ENCODE measurements at regions not wholly inside any gene's neighbourhood (a gene's known extent, or its start where the extent isn't known, plus 50 kb on each side); places are given as distances from the start of the nearest gene placed in this dataset.

GRCh38 chr3:87615506-87615905 is 339.1 kb upstream of the POU1F1 start:
- WGBS, 2 donors (ENCODE audit: low coverage in 1 of 2), result 53 to 71% methylated on average over 2 to 4 of the region's 4 CpGs
- Histone ChIP-seq H3K27ac (no peak overlapping the region), H3K4me1 (no peaks in the 10 kb centered on the region), H3K27me3 (no peaks in the 10 kb centered on the region), H3K4me3 (no peak overlapping the region), H3K36me3 (no peaks in the 10 kb centered on the region), H3K9me3 (peaks cover 0 to 22% (median 0%) of the 10 kb centered on the region in 3 donors)
- no peak for ATAC-seq
- TF ChIP-seq POLR2A (IDR thresholded peaks at IDR 0.05), result no peak
- TF ChIP-seq CTCF (IDR thresholded peaks at IDR 0.05), result no peak
- no peak for TF ChIP-seq POLR2AphosphoS5 (IDR thresholded peaks at IDR 0.05)
- TF ChIP-seq EP300 (IDR thresholded peaks at IDR 0.05), result no peak

GRCh38 chr3:87614998-87615397 is 338.6 kb upstream of the POU1F1 start:
- ATAC-seq, result no peak
- no peaks in the 10 kb centered on the region for H3K4me1 ChIP-seq
- TF ChIP-seq CTCF (IDR thresholded peaks at IDR 0.05) (no peak), POLR2AphosphoS5 (IDR thresholded peaks at IDR 0.05) (no peak), EP300 (IDR thresholded peaks at IDR 0.05) (no peak), POLR2A (IDR thresholded peaks at IDR 0.05) (no peak)
- H3K4me3 ChIP-seq, result no peak overlapping the region
- WGBS, 2 donors (ENCODE audit: low coverage in 1 of 2), result 91 to 100% methylated on average over 3 to 4 of the region's 4 CpGs
- peaks cover 0 to 22% (median 0%) of the 10 kb centered on the region in 3 donors for H3K9me3 ChIP-seq
- no peak overlapping the region for H3K27ac ChIP-seq
- no peaks in the 10 kb centered on the region for H3K27me3 ChIP-seq
- H3K36me3 ChIP-seq, result no peaks in the 10 kb centered on the region

DNA sequence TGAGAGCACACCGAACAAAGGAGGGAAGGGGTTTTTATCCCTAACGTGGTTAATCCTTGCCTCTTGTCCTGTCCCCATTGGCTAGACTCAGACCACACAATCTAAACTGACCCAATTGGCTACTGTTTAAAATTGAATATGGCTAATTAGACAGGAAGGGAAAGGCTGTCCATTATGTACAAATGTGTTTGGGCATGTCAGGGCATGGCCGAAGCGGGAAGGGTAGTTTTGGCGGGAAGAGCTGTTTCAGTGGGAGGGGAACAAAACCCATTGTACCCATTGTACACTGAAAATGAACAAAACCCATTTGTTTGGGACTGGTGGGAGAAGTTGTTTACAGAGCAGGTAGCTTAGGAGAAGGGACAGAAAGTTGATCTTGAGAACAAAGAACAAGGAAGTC is 330.9 kb upstream of the POU1F1 start:
- Histone ChIP-seq H3K36me3 (no peaks in the 10 kb centered on the region), H3K9me3 (peaks cover 0 to 34% (median 0%) of the 10 kb centered on the region in 3 donors), H3K27me3 (no peaks in the 10 kb centered on the region), H3K27ac (no peak overlapping the region), H3K4me1 (no peaks in the 10 kb centered on the region), H3K4me3 (no peak overlapping the region)
- 88 to 90% methylated on average over 3 to 5 of the region's 5 CpGs for WGBS, 2 donors (ENCODE audit: low coverage in 1 of 2)
- TF ChIP-seq POLR2A (IDR thresholded peaks at IDR 0.05) (no peak), CTCF (IDR thresholded peaks at IDR 0.05) (no peak), EP300 (IDR thresholded peaks at IDR 0.05) (no peak), POLR2AphosphoS5 (IDR thresholded peaks at IDR 0.05) (no peak)
- ATAC-seq, result no peak

GRCh38 chr3:87595798-87596197 is 319.4 kb upstream of the POU1F1 start:
- Histone ChIP-seq H3K4me1 (no peaks in the 10 kb centered on the region), H3K9me3 (peaks cover 0 to 15% (median 0%) of the 10 kb centered on the region in 3 donors), H3K27me3 (no peaks in the 10 kb centered on the region), H3K36me3 (no peaks in the 10 kb centered on the region), H3K4me3 (no peak overlapping the region), H3K27ac (no peak overlapping the region)
- 77% methylated on average over 4 of the region's 4 CpGs for WGBS, 2 donors (ENCODE audit: low coverage in 1 of 2)
- TF ChIP-seq POLR2A (IDR thresholded peaks at IDR 0.05) (no peak), CTCF (IDR thresholded peaks at IDR 0.05) (no peak), EP300 (IDR thresholded peaks at IDR 0.05) (no peak), POLR2AphosphoS5 (IDR thresholded peaks at IDR 0.05) (no peak)
- no peak for ATAC-seq

DNA sequence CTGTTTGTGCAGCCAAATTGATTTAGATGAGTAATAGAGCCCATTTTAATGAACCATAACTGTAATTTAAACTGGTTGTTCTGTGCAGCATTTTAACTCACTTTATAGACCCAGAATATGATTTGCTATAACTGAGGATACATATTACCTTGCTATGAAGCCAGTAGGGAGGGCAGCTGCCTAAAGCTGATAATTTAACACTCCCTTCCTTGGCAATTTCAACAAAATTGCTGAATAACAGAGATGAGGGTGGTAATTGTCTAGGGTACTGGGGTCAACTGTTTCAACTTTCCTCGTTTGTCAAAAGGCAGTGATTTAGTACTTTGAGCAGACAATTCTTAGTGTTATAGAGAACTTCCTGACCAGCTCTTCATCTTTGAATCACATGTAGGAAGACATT is 304.9 kb upstream of the POU1F1 start:
- no peaks in the 10 kb centered on the region for H3K4me1 ChIP-seq
- no peaks in the 10 kb centered on the region for H3K36me3 ChIP-seq
- no peak overlapping the region for H3K4me3 ChIP-seq
- WGBS, 2 donors (ENCODE audit: low coverage in 1 of 2), result 38 to 43% methylated on average over 1 of the region's 1 CpG
- H3K27ac ChIP-seq, result no peak overlapping the region
- H3K27me3 ChIP-seq, result no peaks in the 10 kb centered on the region
- TF ChIP-seq CTCF (IDR thresholded peaks at IDR 0.05) (no peak), POLR2A (IDR thresholded peaks at IDR 0.05) (no peak), POLR2AphosphoS5 (IDR thresholded peaks at IDR 0.05) (no peak), EP300 (IDR thresholded peaks at IDR 0.05) (no peak)
- H3K9me3 ChIP-seq, result peaks cover 0 to 5% (median 0%) of the 10 kb centered on the region in 3 donors
- ATAC-seq, result no peak

All from gastroesophageal sphincter (tissue), 4 donors.